Stomach (tissue), 8 donors: ENCODE measurements at regions not wholly inside any gene's neighbourhood (a gene's known extent, or its start where the extent isn't known, plus 50 kb on each side); places are given as distances from the start of the nearest gene placed in this dataset.

ENCODE experiments used
- DNase-seq, 2 donors: peaks; one replicate each; pipeline versions ENCODE4 v3.0.0 to v3.0.0-alpha.2; 2013 to 2019
- H3K27ac ChIP-seq, 5 donors: fragments of 200-600 bp in 4 of 5; sonication (generic) in 4 of 5; one replicate each; pipeline ENCODE4 v1.5.1; 2013 to 2019; ENCODE audit warnings: mild to moderate bottlenecking in 1 of 5, moderate library complexity in 1 of 5
- H3K27me3 ChIP-seq, 3 donors: fragments of 200-600 bp; sonication (generic); one replicate each; pipeline ENCODE4 v1.5.1; 2017 to 2019; ENCODE audit warnings: mixed run types in 1 of 3
- H3K36me3 ChIP-seq, 4 donors: fragments of 200-600 bp; sonication (generic); 1 replicate in 3 of 4; 2 replicates in 1 of 4; pipeline ENCODE4 v1.5.1; 2016 to 2019
- H3K4me1 ChIP-seq, 4 donors: fragments of 200-600 bp; sonication (generic); one replicate each; pipeline ENCODE4 v1.5.1; 2016 to 2019
- H3K4me3 ChIP-seq, 4 donors: fragments of 200-600 bp; sonication (generic) in 3 of 4; one replicate each; pipeline ENCODE4 v1.5.1; 2016 to 2019; ENCODE audit warnings: mild to moderate bottlenecking in 1 of 4
- H3K9me3 ChIP-seq, 4 donors: fragments of 200-600 bp; sonication (generic); one replicate each; pipeline ENCODE4 v1.5.1; 2016 to 2019
- CTCF ChIP-seq, 7 experiments: fragments of 450-650 bp in 4 of 7; fragments of 200-600 bp in 3 of 7; sonication (generic) in 3 of 7; IDR thresholded peaks; one replicate each; pipeline ENCODE4 v1.5.1; 2016 to 2019; ENCODE audit warnings: antibody characterized with exemption in 7 of 7, control low read depth in 2 of 7, mild to moderate bottlenecking in 1 of 7
- EP300 ChIP-seq: sonication (generic); formaldehyde crosslinking; IDR thresholded peaks from one replicate; pipeline ENCODE4 v1.6.1; 2017; ENCODE audit warnings: antibody characterized with exemption
- POLR2A ChIP-seq, 4 donors: fragments of 450-650 bp; IDR thresholded peaks; one replicate each; pipeline ENCODE4 v1.6.1; 2016; ENCODE audit warnings: antibody characterized with exemption in 4 of 4, control low read depth in 2 of 4, mild to moderate bottlenecking in 1 of 4, moderate library complexity in 1 of 4
- POLR2AphosphoS5 ChIP-seq, 3 donors: sonication (generic); formaldehyde crosslinking; IDR thresholded peaks; one replicate each; pipeline ENCODE4 v1.6.1; 2016; ENCODE audit warnings: antibody characterized with exemption in 3 of 3
- WGBS, 5 donors: extraction: QIAGEN DNeasy Blood & Tissue Kit in 3 of 5; methylation state at CpG; one replicate each; pipeline versions ENCODE4 v1.1.5 to v1.1.7; 2013 to 2018; 5-methylcytosine and 5-hydroxymethylcytosine counted together
- intact Hi-C: fragments of 100-400 bp; cut with DNase I; formaldehyde crosslinking; loops from one replicate; pipeline ENCODE4 v1.15.1; 2023; ENCODE audit warnings: low total_unique reads
- donor health status: healthy with polysubstance abuse.
- donor health status: Bipolar disorder and iron deficiency.
- donor health status: healthy.

- peak overlapping the region; percentile 36 to 48 (median 42) for H3K4me3 ChIP-seq
- no peaks in the 10 kb centered on the region for H3K36me3 ChIP-seq
- peaks cover 0 to 7% (median 0%) of the 10 kb centered on the region in 3 donors for H3K27me3 ChIP-seq
- H3K27ac ChIP-seq, result peak overlapping the region; percentile 78 to 97 (median 84)
- 1 to 36% (median 4%) methylated on average over 11 to 50 of the region's 50 CpGs for WGBS, 5 donors
- intact Hi-C loops, result no loop called here
- no peak for TF ChIP-seq EP300
- peak in 2 of 3 donors; percentile 57 to 74 for TF ChIP-seq POLR2AphosphoS5 (IDR thresholded peaks at IDR 0.05)
- peak in 1 of 4 donors; percentile 15 for TF ChIP-seq POLR2A (IDR thresholded peaks at IDR 0.05)
- no peak for TF ChIP-seq CTCF (IDR thresholded peaks at IDR 0.05)
- H3K4me1 ChIP-seq, result peaks cover 0 to 5% (median 0%) of the 10 kb centered on the region in 4 donors
- H3K9me3 ChIP-seq, result no peaks in the 10 kb centered on the region
- DNase-seq, result peak; percentile 65 to 71
Observed at GRCh38 chrX:139194571-139195280, 335.8 kb upstream of the F9 start.

GRCh38 chrX:139192386-139192961 is 338.1 kb upstream of the F9 start:
- Histone ChIP-seq H3K27me3 (peaks cover 0 to 7% (median 0%) of the 10 kb centered on the region in 3 donors), H3K4me3 (no peak overlapping the region), H3K4me1 (peaks cover 0 to 5% (median 0%) of the 10 kb centered on the region in 4 donors), H3K36me3 (no peaks in the 10 kb centered on the region), H3K27ac (no peak overlapping the region), H3K9me3 (no peaks in the 10 kb centered on the region)
- TF ChIP-seq POLR2A (IDR thresholded peaks at IDR 0.05), result no peak
- TF ChIP-seq POLR2AphosphoS5 (IDR thresholded peaks at IDR 0.05), result no peak
- no peak for TF ChIP-seq EP300
- TF ChIP-seq CTCF (IDR thresholded peaks at IDR 0.05), result no peak
- intact Hi-C loops, result no loop called here
- DNase-seq, result no peak
- 64 to 94% (median 85%) methylated on average over 6 of the region's 6 CpGs for WGBS, 5 donors

- Histone ChIP-seq H3K27me3 (peaks cover 0 to 7% (median 0%) of the 10 kb centered on the region in 3 donors), H3K4me1 (peaks cover 0 to 5% (median 0%) of the 10 kb centered on the region in 4 donors), H3K27ac (no peak overlapping the region), H3K4me3 (no peak overlapping the region), H3K9me3 (no peaks in the 10 kb centered on the region), H3K36me3 (no peaks in the 10 kb centered on the region)
- no peak for TF ChIP-seq POLR2A (IDR thresholded peaks at IDR 0.05)
- 78 to 100% (median 94%) methylated on average over 5 to 6 of the region's 6 CpGs for WGBS, 5 donors
- intact Hi-C loops, result no loop called here
- no peak for DNase-seq
Observed at GRCh38 chrX:139191746-139192385, 338.7 kb upstream of the F9 start.

GRCh38 chrX:139191286-139191685 is 339.3 kb upstream of the F9 start:
- 35 to 64% (median 51%) methylated on average over 2 of the region's 2 CpGs for WGBS, 5 donors
- Histone ChIP-seq H3K4me3 (no peak overlapping the region), H3K27me3 (peaks cover 0 to 7% (median 0%) of the 10 kb centered on the region in 3 donors), H3K9me3 (no peaks in the 10 kb centered on the region), H3K27ac (no peak overlapping the region), H3K36me3 (no peaks in the 10 kb centered on the region), H3K4me1 (peaks cover 0 to 5% (median 0%) of the 10 kb centered on the region in 4 donors)
- DNase-seq, result no peak
- intact Hi-C loops, result no loop called here
- TF ChIP-seq POLR2AphosphoS5 (IDR thresholded peaks at IDR 0.05) (no peak), POLR2A (IDR thresholded peaks at IDR 0.05) (no peak), CTCF (IDR thresholded peaks at IDR 0.05) (no peak)
